ENCODE measurements at regions not wholly inside any gene's neighbourhood (a gene's known extent, or its start where the extent isn't known, plus 50 kb on each side); places are given as distances from the start of the nearest gene placed in this dataset.

DNA sequence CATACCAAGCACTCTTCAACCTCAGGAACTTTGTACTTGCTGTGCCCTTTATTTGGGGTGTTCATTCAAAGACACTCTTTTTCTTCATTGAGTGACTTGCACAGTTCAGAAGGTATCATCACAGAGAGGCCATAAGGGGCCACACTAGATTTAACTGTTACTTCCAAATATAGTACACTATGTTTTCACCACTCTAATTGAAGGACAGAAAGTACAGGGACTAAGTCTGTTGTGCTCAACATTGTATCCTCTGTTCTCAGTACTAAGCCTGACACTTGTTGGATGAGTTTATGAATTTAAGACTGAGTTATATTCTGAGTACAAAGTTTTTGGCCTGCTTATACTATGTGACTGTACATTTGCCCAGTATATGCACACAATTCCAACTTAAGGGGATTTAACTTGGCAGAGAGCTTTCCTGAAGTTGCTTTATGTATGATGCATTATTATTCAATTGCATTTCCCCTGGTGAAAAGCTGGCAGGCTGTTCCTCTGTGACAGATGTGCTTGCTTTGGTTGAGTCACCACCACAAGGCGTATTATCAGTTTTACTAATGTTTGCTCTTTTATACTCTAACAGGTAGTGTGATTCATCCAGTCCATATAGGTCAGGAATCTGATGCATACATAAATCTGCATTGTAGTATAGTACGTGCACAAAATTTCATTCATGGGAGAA, 714.8 kb downstream of the TLR4 start:
- H3K36me3 ChIP-seq, result no peaks in the 10 kb centered on the region
- WGBS, 2 donors (ENCODE audit: low coverage in 1 of 2), result 37 to 80% methylated on average over 1 to 2 of the region's 2 CpGs
- no peak for ATAC-seq
- no peaks in the 10 kb centered on the region for H3K27me3 ChIP-seq
- TF ChIP-seq, protein P1, sequence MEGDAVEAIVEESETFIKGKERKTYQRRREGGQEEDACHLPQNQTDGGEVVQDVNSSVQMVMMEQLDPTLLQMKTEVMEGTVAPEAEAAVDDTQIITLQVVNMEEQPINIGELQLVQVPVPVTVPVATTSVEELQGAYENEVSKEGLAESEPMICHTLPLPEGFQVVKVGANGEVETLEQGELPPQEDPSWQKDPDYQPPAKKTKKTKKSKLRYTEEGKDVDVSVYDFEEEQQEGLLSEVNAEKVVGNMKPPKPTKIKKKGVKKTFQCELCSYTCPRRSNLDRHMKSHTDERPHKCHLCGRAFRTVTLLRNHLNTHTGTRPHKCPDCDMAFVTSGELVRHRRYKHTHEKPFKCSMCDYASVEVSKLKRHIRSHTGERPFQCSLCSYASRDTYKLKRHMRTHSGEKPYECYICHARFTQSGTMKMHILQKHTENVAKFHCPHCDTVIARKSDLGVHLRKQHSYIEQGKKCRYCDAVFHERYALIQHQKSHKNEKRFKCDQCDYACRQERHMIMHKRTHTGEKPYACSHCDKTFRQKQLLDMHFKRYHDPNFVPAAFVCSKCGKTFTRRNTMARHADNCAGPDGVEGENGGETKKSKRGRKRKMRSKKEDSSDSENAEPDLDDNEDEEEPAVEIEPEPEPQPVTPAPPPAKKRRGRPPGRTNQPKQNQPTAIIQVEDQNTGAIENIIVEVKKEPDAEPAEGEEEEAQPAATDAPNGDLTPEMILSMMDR (IDR thresholded peaks at IDR 0.05), result no peak
- TF ChIP-seq EP300 (IDR thresholded peaks at IDR 0.05), result no peak
- no peak for TF ChIP-seq POLR2A (IDR thresholded peaks at IDR 0.05)
- TF ChIP-seq POLR2AphosphoS5 (IDR thresholded peaks at IDR 0.05), result no peak
- H3K27ac ChIP-seq, result no peak overlapping the region
- H3K4me1 ChIP-seq, result no peaks in the 10 kb centered on the region
- no peaks in the 10 kb centered on the region for H3K9me3 ChIP-seq
- no peak overlapping the region for H3K4me3 ChIP-seq

DNA sequence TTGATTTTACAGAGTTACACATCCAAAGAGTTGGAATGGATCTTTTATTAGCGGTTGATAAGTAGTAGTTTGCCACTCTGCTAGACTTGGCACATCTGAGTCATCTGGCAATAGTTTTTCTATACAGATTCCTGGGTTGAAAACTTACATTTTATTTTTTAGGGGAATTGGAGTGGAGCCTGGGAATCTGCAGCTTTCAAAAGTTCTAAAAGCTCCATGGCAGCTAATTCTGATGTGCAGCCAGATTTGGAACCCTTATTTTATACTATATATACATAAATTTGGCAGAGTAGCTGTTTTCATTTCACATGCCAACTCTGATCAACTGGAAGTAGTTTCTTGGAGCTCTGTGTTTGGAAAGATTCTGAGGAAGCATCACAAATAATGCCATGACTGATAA, 715.5 kb downstream of the TLR4 start:
- Histone ChIP-seq H3K27ac (no peak overlapping the region), H3K9me3 (no peaks in the 10 kb centered on the region), H3K4me3 (no peak overlapping the region), H3K27me3 (no peaks in the 10 kb centered on the region), H3K4me1 (no peaks in the 10 kb centered on the region), H3K36me3 (no peaks in the 10 kb centered on the region)
- no peak for ATAC-seq
- 35 to 53% methylated on average over 1 of the region's 1 CpG for WGBS, 2 donors (ENCODE audit: low coverage in 1 of 2)
- TF ChIP-seq POLR2A (IDR thresholded peaks at IDR 0.05), result no peak
- TF ChIP-seq EP300 (IDR thresholded peaks at IDR 0.05), result no peak
- no peak for TF ChIP-seq POLR2AphosphoS5 (IDR thresholded peaks at IDR 0.05)
- TF ChIP-seq, protein P1 (IDR thresholded peaks at IDR 0.05), result no peak

DNA sequence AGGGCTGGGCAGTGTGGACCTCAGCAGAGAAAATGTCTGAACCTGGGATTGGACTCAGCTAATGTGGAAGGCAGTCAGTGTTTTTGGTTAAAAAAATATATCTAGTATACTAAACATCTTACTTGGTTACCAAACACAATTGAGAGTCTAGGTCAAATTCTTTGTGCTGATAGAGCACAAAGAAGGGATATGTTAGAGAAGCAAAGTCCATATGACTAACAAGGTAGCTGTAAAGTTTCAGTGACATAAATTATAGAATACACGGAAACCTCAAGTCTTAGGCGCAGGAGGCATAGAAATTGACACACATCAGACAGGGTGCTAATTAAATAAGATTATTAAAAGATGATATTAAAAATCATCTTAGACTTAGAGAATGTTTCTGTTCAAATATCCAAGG, 718.3 kb downstream of the TLR4 start:
- 95% methylated on average over 2 of the region's 2 CpGs; no CpG with 5 or more reads in 1 of the 2 donors for WGBS, 2 donors (ENCODE audit: low coverage in 1 of 2)
- H3K36me3 ChIP-seq, result no peaks in the 10 kb centered on the region
- no peaks in the 10 kb centered on the region for H3K27me3 ChIP-seq
- no peak overlapping the region for H3K27ac ChIP-seq
- H3K9me3 ChIP-seq, result no peaks in the 10 kb centered on the region
- no peak overlapping the region for H3K4me3 ChIP-seq
- no peaks in the 10 kb centered on the region for H3K4me1 ChIP-seq
- no peak for ATAC-seq
- TF ChIP-seq POLR2AphosphoS5 (IDR thresholded peaks at IDR 0.05) (no peak), POLR2A (IDR thresholded peaks at IDR 0.05) (no peak), EP300 (IDR thresholded peaks at IDR 0.05) (no peak)
- TF ChIP-seq, protein P1 (IDR thresholded peaks at IDR 0.05), result no peak

DNA sequence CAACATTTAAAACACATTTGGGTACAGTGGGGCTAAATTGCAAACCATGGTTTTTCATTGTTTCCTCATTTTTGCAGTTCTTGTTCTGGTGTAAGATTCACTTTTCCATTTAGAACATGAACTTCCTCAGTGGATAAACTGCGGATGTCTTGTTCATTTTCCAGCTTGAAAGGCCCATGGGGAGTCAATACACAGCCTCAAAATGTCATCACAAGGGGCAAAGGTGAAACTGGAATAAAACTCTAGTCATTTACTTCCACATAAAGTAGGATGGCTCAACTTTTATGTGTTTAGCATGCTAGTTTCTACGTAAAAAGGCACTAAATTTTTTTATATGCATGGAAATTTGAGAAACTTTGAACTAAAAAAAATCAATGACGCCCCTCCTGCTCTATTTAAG, 718.8 kb downstream of the TLR4 start:
- H3K9me3 ChIP-seq, result no peaks in the 10 kb centered on the region
- TF ChIP-seq EP300 (IDR thresholded peaks at IDR 0.05) (no peak), POLR2AphosphoS5 (IDR thresholded peaks at IDR 0.05) (no peak), POLR2A (IDR thresholded peaks at IDR 0.05) (no peak)
- TF ChIP-seq, protein P1 (IDR thresholded peaks at IDR 0.05), result no peak
- no peak overlapping the region for H3K4me3 ChIP-seq
- no peak for ATAC-seq
- 69 to 86% methylated on average over 3 of the region's 3 CpGs for WGBS, 2 donors (ENCODE audit: low coverage in 1 of 2)
- H3K27me3 ChIP-seq, result no peaks in the 10 kb centered on the region
- no peaks in the 10 kb centered on the region for H3K36me3 ChIP-seq
- no peak overlapping the region for H3K27ac ChIP-seq
- H3K4me1 ChIP-seq, result no peaks in the 10 kb centered on the region

DNA sequence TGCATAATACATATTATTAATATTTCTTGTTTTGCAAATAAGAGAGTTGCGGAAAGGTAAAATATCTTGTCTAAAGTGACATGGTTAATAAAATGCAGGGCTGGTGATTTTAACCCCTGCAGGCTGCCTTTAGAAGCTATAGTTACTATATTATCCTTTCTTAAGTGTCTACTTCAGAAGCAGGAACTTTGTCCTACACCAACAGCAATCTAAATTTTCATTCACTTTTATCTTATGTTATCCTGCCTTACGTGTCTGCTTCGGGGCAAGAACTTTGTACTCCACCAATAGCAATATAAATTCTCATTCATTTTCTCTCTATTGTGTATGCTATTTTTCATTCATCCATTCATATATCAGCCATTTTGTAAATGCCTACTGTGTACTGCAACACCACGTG, 719.5 kb downstream of the TLR4 start:
- TF ChIP-seq EP300 (IDR thresholded peaks at IDR 0.05), result no peak
- no peaks in the 10 kb centered on the region for H3K36me3 ChIP-seq
- 82 to 91% methylated on average over 4 of the region's 4 CpGs for WGBS, 2 donors (ENCODE audit: low coverage in 1 of 2)
- H3K27ac ChIP-seq, result no peak overlapping the region
- no peak for ATAC-seq
- H3K4me1 ChIP-seq, result no peaks in the 10 kb centered on the region
- no peak overlapping the region for H3K4me3 ChIP-seq
- H3K27me3 ChIP-seq, result no peaks in the 10 kb centered on the region
- no peaks in the 10 kb centered on the region for H3K9me3 ChIP-seq
